GM10248 (cell line): ENCODE measurements at regions not wholly inside any gene's neighbourhood (a gene's known extent, or its start where the extent isn't known, plus 50 kb on each side); places are given as distances from the start of the nearest gene placed in this dataset.

Experiments
- CTCF ChIA-PET: fragments of 300-600 bp; sonication (Branson Sonifier 250); formaldehyde crosslinking; extraction: SDS; loops from one replicate; lab custom pipeline; 2021; ENCODE audit warnings: antibody characterized with exemption; lab: Yijun Ruan, JAX
- POLR2A ChIA-PET: fragments of 350-650 bp; sonication (Branson Sonifier 250); formaldehyde crosslinking; extraction: SDS; loops from one replicate; lab custom pipeline; 2020; ENCODE audit warnings: antibody characterized with exemption; lab: Yijun Ruan, JAX
- DNase-seq: peaks from one replicate; pipeline ENCODE4 v3.0.0; 2012; ENCODE audit errors: extremely low spot score
- CTCF ChIP-seq: IDR thresholded peaks from 2 replicates; pipeline ENCODE4 v1.5.1; 2012; ENCODE audit warnings: mild to moderate bottlenecking, low read depth; ENCODE audit errors: extremely low read depth, missing control alignments, control extremely low read depth

GRCh38 chr2:12305931-12306330 is 410.8 kb upstream of the TRIB2 start:
- TF ChIP-seq CTCF: no peak
- DNase-seq: no peak
- ChIA-PET POLR2A (no interaction called here), CTCF (interaction anchor here (0.7 to 1.2 kb wide), 2 partner anchors 8 to 13 kb away, joined by 3 to 4 read pairs; no protein-coding TSS in a partner anchor)

DNA sequence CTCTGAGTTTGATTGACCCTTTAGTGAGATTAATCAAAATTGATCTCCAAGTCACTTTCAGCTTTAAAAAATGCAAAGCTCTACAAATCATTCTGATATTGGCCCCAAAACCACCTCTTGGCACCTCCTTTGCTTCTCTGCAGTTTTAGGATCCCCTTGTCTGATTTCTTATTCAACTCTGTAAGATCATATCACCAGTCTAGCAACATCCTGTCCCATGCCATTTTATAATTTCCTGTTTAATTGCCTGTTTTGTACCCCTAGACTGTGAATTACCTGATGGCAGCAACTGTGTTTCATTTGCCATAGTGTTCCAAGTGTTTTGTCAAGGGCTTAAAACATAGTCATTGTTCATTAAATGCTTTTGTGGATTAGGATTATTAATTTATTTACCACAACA is 406.3 kb upstream of the TRIB2 start:
- no peak for TF ChIP-seq CTCF
- DNase-seq: no peak
- ChIA-PET CTCF (no interaction called here), POLR2A (no interaction called here)

DNA sequence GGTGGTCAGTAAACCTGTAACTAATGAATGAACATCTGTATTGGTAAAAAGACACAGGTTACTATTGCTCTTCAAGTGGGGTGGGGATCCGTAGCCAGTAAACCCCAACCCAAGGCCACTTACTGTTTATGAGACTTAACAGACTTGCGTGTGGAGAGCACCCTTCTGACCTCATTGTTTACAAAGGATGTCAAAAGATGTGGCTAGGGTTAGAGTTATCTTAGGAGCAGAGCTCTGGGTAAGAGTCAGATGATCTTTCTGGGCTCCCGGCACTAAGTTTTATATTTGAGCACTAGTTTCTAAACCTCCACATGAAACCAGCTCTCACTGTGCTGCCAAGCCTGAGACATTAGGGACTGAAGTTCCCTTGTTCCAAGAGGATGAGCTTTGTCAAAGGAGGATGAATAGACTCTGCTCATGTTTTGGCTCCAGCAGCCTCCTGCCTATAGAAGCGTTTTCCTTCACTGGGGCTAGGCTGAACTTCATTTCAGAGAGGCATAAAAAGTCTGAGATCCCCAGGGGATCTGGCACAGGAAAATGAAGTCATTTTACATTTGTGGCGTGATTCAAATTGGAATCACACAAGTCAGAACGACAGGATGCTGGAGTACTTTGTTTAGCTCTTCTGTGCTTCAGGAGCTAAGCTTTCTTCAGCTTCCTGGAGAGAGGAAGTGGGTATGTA is 403.1 kb upstream of the TRIB2 start:
- no peak for DNase-seq
- no peak for TF ChIP-seq CTCF
- CTCF ChIA-PET: interaction anchor here (0.8 to 1.1 kb wide), 4 partner anchors 8 to 35 kb away, joined by 3 to 5 read pairs (median 4); no protein-coding TSS in a partner anchor
- POLR2A ChIA-PET: no interaction called here

- no peak for DNase-seq
- POLR2A ChIA-PET: no interaction called here
- TF ChIP-seq CTCF: no peak
- CTCF ChIA-PET: interaction anchor here (0.8 to 1.1 kb wide), 4 partner anchors 8 to 36 kb away, joined by 3 to 5 read pairs (median 4); no protein-coding TSS in a partner anchor
These were observed 402.5 kb upstream of the TRIB2 start for GRCh38 chr2:12314127-12314760.

GRCh38 chr2:12315224-12315623 is 401.5 kb upstream of the TRIB2 start:
- no peak for TF ChIP-seq CTCF
- POLR2A ChIA-PET: no interaction called here
- CTCF ChIA-PET: interaction anchor here (1.2 kb wide), 1 partner anchor 13 kb away, joined by 5 read pairs; no protein-coding TSS in a partner anchor

DNA sequence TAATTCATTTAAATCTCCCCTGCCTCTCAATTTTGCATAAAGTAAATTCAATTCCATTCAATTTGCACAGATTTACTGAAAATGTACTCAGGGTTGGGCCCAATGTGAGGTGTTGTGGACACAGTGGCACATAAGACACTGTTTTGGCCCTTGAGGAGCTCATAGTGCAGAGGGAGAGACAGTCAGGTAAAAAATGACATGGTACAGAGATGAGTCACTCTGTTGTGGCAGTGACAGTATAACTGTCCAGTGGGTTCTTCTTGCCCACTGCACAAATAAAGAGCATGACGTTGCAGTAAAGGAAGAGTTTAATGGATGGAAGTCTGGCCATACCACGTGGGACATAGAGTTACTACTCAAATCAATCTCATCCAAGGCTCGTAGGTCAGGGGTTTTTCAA is 400.3 kb upstream of the TRIB2 start:
- POLR2A ChIA-PET: no interaction called here
- no peak for DNase-seq
- CTCF ChIA-PET: interaction anchor here (1.2 kb wide), 1 partner anchor 12 kb away, joined by 5 read pairs; no protein-coding TSS in a partner anchor
- TF ChIP-seq CTCF: no peak

More at GRCh38 chr2:12315224-12315623, 401.5 kb upstream of the TRIB2 start:
- no peak for DNase-seq
